HK-2 (cell line): ENCODE measurements at regions not wholly inside any gene's neighbourhood (a gene's known extent, or its start where the extent isn't known, plus 50 kb on each side); places are given as distances from the start of the nearest gene placed in this dataset.

Source experiments
- DNase-seq: peaks from one replicate; pipeline ENCODE4 v3.0.0-alpha.2; 2018; ENCODE audit not compliant: unreplicated experiment

- no peak for DNase-seq
These were observed 662.4 kb downstream of the SLITRK1 start for GRCh38 chr13:83219832-83220231.

GRCh38 chr13:83216479-83217245 lies 665.6 kb downstream of the SLITRK1 start:
- no peak for DNase-seq

GRCh38 chr13:83215627-83216026 lies 666.6 kb downstream of the SLITRK1 start:
- no peak for DNase-seq

- no peak for DNase-seq
These were observed 667.8 kb downstream of the SLITRK1 start for GRCh38 chr13:83214452-83214851.

GRCh38 chr13:83211301-83211700 lies 671.0 kb downstream of the SLITRK1 start:
- no peak for DNase-seq

- DNase-seq = no peak
These were observed 677.4 kb downstream of the SLITRK1 start for GRCh38 chr13:83204886-83205285.

GRCh38 chr13:83201506-83201905 lies 680.8 kb downstream of the SLITRK1 start:
- no peak for DNase-seq

GRCh38 chr13:83197316-83197715 lies 685.0 kb downstream of the SLITRK1 start:
- no peak for DNase-seq

- DNase-seq = no peak
These were observed 692.3 kb downstream of the SLITRK1 start for GRCh38 chr13:83190020-83190419.

GRCh38 chr13:83184819-83185218 lies 697.5 kb downstream of the SLITRK1 start:
- DNase-seq = no peak

- DNase-seq = no peak
These were observed 698.2 kb downstream of the SLITRK1 start for GRCh38 chr13:83184150-83184475.

GRCh38 chr13:83183439-83184149 lies 698.7 kb downstream of the SLITRK1 start:
- no peak for DNase-seq

- DNase-seq = no peak
These were observed 699.4 kb downstream of the SLITRK1 start for GRCh38 chr13:83182845-83183244.

GRCh38 chr13:83178008-83178407 lies 704.3 kb downstream of the SLITRK1 start:
- no peak for DNase-seq

GRCh38 chr13:83168590-83168989 lies 713.7 kb downstream of the SLITRK1 start:
- DNase-seq = no peak

GRCh38 chr13:83167203-83167602 lies 715.1 kb downstream of the SLITRK1 start:
- DNase-seq = no peak

GRCh38 chr13:83166550-83166949 lies 715.7 kb downstream of the SLITRK1 start:
- DNase-seq = no peak

GRCh38 chr13:83162493-83162892 lies 719.8 kb downstream of the SLITRK1 start:
- no peak for DNase-seq

GRCh38 chr13:83153848-83154247 lies 728.4 kb downstream of the SLITRK1 start:
- DNase-seq = no peak

- DNase-seq = no peak
These were observed 731.0 kb downstream of the SLITRK1 start for GRCh38 chr13:83151308-83151660.

- DNase-seq = no peak
These were observed 731.5 kb downstream of the SLITRK1 start for GRCh38 chr13:83150616-83151307.

- DNase-seq = no peak
These were observed 745.6 kb downstream of the SLITRK1 start for GRCh38 chr13:83136660-83137059.

- DNase-seq = no peak
These were observed 756.5 kb downstream of the SLITRK1 start for GRCh38 chr13:83125791-83126190.
